ENCODE measurements at regions not wholly inside any gene's neighbourhood (a gene's known extent, or its start where the extent isn't known, plus 50 kb on each side); places are given as distances from the start of the nearest gene placed in this dataset.

DNA sequence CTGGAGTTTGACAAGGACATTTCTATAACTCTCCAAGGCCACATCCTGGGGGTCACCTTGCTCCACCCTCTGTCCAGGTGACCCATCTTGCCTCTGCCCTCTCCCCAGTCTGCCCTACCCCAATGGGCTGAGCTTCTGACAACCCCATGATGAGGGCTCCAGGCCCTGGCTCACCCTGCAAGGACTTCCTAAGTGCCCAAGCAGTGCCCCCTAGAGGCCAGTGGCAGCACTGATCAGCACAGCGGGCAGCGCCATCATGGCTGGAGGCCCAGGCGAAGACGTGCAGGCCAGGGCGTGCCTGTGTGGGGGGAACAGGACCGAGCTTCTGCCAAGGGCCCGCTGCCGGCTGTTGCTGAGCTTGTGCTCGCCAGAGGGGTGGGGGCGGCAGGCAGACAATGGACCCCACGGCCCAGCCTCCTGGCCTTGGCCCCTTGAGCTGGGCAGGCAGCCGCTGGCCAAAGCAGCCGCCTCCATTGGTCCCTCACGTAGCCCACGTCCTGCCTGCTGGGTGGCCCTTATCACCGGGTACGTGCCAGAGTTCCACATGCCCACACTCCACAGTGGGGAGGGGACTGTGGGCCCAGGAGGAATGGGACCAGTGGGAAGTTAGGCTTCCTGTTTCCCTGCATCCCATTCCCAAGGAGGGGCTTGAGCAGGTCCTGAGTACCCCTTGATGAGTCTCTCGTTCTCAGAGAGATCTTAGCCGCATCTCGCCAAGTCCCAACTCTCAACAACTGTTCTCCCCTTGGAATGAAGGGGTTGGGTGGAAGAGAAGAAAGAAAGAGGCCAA is 64.3 kb downstream of the MRPL14 start:
- no peak for DNase-seq

DNA sequence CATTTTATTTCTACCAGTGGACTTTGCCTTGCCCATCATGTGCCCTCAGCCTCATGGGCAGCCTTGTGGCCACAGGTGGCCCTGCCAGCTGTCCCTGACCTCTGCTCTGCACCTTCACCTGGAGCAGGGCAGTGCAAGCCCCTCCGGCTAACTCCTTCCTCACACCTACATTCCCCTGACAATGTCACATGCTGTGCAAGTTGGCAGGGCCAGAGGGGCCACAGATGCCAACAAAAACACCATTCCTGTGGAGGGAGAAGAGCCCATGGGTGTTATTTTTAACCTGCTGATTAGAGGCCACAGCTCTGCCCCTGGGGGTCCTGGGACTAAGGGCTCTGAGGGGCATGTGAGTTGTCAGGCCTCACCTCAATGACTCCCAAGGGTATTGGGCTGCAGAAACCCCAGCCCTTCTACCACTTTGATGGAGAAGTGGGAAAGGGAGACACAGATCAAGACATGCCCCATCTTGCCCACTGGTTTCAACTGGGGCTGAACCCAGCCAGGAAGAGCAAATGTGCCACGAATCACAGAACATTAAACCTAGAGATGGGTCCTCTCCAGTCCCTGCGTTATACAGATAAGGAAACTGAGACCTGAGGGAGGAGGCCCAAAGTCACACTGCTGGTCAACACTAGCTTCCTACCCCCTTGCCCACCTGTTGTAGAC is 65.0 kb downstream of the MRPL14 start:
- no peak for DNase-seq

DNA sequence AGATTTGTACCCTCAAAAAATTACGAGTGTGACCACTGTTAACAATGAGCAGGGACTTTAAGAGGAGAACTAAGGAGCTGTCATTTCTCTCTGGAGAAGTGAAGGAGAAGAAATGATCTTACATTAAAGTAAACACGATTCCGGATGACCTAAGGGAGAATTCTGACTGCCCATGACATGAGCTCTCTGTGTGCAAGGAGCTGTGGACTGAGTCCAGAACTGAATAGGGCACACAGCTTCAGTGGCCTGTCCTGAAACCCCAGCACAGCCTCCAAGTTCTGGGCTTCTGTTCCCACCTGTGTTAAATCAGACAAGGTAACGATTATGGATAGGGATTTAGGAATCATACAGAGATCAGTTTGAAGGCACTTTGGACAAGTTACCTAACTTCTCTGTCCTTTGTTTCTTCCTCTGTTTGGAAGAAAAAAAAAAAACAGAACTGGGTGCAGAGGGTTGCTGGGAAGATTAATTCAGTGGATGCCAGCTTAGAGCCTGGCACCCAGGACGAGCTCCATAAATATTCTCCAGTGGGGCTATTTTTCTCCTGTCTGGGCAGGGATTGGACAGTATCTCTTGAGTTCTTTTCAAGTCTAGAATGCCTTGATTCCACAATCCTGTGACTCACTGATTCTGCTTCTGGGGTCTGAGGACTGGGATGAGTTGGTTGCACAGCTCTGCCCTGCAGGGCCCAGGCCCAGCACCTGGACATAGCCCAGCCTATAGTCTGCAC is 65.7 kb downstream of the MRPL14 start:
- no peak for DNase-seq

DNA sequence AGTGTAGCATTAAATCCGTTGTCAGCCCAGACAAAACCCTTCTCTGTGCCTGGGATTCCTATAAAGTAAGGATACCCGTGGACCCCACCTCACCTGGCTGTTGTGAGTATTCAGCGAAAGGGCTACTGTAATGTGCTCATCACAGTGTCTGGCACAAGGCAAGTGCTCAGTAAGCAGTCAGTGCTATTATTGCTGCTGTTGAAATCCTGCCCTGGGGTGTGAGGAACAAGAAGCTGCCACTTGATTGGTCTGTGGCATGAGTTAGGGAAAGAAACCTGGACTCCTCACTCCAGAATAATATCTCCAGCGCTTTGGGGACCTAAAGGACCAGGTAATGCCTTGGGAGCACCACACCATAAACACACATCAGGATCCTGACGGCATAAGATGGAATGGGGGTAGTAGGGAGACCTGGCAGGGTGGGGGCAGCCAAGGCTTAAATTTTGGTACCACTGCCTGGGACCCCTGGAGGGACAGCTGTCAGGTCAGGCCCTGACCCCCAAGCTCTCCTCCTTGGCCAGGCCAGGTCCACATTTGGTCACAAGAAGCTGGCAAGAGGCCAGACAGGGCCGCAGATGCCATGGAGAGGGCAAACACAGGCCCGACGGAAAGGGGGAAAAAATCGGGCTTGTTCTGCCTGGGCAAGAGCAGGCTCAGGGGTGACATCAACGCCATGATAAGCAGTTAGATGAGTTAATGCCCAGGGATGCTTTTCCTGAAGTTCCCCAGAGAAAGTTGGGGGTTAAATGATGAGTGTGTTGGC is 66.5 kb downstream of the MRPL14 start:
- DNase-seq: no peak

DNA sequence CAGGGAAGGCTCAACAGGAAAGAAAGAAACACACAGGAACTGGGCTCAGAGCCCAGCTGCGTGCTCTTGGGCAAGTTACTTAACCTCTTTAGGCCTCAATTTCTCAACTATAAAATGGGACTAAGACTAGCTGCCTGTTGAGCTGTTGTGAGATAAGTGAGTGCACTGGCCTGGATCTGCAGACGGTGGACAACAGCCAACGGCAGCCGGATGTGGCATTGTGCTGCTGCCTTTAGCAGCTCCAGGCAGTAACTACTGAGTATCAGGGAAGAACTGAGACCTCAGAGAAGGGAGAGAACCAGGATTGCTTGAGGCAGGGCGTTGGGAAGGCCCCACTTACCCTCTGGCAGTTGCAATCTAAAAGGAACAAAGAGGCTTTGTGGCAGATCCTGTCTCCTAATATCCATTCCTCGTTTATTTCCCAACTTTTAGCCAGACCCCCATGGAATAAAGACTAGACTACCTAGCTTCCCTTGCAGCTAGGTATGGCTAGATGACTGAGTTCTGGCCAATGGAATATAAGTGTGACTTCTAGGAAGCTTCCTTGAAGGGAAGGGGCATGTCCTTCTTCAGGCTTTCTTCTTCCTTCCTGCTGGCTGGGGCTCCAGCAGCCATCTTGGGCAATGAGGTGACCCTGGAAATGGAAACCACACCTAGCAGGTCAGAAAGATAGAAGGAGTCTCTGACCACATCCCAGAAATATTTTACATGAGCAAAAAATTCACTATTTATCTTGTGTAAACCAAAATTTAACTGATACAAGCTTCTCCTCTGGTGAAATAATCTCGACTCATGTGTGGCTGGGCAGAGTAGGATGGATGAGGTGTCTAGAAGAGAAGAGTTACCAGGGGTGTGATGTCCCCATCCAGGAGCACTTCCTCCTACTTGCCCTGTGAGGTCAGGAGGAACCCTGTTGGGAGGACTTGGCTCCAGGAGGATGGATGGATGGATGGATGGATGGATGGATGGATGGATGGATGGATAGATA is 67.6 kb downstream of the MRPL14 start:
- DNase-seq: no peak

DNA sequence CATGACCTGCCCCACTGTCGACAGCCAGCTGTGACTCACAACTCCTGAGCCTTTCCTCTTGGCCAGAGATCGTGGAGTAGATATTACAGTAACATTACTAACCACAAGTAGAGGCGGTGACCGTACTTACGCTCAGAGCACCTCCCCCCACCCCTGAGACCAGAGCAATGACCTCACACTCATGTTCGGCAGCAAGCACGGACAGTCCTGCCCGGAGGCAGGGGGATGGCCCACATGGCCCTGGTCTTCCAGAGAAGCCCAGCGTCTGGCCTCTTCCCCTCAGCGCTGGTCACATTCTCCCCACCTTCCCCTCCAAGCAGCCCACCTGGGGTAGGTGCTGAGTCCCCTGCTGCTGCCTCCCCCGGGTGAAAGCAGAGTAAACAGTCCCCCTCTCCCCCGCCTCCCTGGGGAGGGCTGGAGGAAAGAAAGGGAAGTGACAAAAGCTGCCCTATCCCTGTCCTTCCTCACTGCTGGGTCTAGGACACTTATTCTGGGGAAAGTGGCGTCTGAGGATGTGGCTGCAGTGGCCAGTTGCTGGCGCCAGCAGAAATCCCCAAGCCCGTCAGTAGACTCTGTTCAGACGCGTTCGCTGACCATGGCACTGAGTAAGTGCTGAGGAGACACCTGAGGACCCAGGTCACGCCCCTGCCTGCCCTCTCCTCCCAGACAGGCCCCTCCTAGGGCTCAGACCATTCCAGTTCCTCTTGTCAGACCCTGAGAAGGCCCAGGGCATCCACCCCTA is 68.5 kb downstream of the MRPL14 start:
- DNase-seq: no peak

DNA sequence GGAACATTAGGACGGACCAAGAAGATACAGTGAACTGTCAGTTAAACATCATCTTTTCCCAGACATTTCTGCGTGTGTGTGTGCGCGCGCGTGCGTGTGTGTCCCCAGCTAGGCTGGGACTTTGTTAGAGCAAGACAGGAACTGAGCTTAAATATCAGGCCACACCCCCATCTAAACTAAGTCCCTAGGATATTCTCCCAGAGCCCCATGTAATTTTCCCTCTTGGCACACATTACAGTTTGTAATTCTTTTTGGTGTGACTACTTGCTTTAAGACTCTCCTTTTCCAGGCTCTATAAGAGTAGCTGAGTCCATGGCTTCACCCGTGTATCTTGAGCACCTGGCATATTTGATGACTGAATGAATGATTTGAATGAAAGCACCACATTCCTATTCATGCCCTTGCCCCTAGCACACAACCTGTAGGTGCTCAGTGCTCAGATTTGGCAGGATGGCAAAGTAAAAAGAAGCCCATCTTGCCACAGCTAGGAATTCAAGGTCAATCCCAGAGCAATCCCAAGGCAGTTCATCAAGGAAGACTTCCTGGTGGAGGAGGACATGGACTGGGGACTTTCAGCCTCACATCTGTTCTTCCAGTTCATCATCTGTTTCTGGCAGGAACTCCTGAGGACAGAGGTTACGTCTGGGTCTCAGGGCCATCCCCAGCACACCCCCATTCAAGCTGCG is 69.2 kb downstream of the MRPL14 start:
- no peak for DNase-seq

DNA sequence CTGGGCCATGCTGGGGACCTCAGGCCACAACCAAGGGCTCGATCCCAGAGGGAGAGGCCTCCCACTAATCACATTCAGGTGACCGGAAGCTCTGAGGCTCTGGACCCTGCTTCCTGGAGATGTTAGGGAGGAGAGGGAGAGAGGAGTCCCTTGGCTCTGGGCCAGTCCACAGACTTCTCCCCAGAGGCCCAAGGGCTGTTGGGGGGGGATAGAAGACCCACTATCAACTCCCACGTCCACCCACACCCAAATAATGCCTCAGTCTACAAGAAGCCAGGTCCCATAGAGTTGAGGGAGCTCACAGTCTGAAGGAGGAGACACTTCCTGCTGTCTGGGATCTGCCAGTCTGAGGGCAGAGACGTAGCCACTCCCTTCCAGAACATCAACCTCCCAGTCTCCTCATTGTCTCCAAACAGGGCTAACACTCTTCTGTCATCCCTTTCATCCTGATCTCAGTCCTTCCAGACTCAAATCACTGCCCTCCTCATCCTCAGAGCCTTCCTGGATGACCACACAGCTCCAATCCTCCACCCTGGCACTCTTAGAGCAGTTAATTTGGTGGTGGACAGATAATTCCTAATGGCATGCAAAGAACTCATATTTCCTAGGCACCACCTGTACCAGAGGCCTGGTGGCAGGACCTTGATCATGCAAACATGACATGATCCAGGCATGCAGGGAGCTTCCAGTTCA is 69.9 kb downstream of the MRPL14 start:
- DNase-seq: no peak

DNA sequence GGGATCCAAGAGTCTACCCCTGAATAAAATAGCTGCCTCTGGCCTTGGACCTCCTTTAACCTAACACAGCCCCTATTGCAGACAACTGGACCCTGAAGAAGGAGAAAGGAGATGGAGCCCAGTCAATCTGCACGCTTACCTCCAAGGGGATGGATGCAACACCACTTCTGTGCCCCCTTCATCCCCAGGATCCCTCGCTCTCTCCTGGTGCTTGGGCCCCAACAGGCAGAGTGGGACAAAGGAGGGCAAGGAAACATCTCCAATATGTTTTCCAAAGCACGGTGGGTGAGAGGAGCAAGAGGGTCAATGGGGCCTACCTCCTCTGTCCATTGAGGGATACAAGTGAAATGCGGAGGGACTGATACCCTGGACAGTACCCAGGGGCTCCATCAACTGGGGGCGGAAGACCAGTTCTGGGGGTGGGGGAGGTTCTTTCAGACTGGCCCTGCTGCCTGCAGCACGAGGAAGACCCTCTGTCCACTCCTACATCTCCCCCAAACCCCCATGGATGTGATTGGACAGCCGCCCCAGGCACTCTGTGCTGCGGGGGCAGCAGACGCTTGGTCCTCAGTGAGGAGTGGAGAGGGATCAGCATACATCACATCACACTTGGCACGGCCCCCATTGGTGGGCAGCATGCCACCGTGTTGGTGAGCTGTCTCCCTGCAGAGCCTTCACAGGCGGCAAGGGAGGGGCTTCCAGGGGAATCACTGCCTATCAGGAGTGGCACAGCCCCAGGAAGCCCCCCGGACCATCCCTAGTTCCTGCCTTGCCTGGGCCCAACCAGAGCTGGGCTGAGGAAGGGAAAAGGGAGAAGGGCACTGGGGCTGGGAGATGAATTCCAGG is 70.6 kb downstream of the MRPL14 start:
- DNase-seq: no peak

DNA sequence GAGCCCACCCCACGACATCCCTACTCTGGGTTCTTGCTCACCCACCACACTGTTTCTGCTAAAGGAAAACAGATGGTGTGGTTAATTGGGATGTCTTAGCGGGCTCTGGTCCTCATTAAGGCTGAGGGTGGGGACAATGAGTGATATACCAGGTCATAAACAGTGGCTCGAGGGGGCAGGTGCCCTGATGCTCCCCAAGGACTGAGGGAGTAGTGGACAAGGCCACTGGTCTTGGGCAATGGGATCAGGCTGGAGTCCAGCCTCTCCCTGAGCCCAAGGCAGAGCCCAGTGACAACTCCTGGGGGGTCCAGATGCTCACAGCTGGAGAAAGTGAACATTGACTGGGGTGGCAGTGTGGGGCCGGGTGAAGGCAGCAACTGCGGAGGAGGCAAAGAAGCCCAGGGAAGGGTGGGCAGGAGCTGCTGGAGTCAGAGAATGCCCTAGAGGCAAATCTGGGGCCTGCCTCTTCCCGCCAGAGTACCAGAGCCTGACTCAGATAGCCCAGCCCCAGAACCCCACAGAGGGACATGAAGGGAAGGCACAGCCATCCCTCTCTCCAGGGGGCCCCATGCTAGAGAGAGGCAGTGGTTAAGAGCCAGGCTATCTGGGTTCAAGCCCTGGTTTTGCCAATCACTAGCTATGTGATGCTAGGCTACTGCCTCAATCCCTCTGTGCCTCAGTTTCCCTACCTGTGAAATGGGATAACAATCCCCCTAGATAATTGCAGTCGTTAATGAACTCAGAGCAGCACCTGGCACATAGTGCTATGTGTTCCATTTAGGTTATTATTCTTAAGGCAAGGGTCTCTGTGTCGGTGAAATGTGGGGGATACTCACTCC is 72.3 kb downstream of the MRPL14 start:
- no peak for DNase-seq

DNA sequence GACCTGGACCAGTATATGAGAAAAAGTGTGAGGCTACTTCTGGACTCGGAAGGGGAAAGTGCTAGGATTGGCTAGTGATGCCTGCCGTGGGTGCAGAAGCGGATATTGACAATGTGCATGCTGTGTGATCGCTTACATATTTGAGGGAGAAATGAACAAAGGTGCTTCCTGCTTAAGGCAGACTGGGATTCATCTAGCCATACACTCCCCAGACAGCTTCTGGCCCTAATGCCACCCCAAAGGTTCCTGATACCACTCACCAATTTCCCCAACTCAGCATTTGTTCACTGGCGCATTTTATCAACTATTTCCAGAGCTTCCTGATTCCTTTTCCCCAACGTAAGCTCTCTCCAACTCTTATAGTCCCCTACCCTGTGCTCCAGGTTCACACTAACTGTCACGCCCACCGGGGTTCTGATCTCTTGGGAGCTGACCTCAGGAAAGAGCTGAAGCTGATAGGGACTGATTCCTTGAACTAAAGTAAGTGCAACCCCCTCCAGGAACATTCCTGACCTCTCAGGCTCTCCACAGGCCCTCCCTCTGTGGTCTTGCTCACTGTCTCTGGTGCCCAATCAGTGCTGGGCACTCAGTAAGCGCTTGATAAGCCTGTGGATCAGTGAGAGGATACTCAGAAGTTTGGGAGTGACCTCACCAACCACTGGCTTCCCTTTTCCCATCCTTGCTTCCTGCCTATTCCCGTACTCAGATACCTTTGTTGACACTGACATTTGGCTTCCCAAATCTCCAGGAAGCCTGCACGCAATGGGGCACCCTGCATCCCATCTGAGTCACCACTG is 73.3 kb downstream of the MRPL14 start:
- no peak for DNase-seq

DNA sequence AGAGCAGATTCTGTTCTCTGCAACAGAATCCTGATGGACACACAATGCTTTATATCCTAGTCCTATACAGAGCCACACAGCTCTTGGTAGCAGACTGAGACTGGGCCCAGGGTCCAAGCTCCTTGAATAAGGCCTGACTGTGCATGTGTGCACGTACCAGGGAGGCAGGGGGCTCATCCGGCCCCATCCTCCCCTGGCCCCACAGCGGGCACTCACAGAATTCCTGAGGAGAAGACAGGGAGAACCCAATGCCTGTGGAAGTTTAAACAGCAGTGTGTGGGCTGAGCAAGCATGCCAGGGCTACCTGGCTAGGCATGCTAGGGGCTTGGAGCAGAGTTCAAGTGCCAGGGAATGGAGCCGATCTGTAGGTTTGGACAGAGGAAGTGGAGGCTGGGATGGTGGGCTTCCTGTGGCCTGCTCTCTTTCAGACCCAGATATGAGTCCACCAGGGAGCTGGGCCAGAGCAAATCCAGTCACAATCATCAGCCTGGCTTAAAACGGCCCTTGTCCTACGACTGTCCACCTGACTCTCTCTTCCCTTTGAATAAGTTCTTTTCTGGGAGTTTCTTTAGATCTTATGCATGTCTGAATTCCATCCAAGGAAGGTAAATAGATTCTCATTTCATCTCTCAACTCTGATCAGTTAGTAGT is 74.0 kb downstream of the MRPL14 start:
- no peak for DNase-seq

DNA sequence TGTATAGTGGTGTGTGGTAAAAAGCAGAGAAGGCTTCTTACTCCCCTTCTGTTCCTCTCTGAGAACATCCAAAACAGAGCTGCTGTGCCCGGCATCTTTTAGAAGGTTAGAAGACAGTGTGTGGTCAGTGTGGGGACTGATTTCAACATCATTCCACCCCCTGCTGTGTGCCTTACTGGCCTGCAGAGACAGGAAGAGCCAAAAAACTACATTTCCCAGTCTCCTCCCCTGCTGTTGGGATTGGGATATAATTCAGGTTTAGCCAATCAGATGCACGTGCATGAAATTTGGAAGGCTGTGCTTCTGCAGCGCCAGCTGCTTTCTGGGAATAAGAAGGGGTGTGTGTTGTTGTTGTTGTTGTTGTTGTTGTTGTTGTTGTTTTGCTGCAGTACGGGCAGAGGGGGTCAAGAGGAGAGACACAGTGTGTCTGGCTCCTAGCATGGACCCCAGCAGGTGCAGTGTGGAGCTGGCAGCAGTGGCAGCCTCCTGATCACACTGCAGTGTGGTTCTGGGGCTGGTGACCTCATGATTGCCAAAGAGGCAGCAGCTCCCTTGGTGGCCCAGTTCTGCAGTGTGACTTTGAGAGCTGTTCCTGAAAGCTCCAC is 74.7 kb downstream of the MRPL14 start:
- DNase-seq: no peak

DNA sequence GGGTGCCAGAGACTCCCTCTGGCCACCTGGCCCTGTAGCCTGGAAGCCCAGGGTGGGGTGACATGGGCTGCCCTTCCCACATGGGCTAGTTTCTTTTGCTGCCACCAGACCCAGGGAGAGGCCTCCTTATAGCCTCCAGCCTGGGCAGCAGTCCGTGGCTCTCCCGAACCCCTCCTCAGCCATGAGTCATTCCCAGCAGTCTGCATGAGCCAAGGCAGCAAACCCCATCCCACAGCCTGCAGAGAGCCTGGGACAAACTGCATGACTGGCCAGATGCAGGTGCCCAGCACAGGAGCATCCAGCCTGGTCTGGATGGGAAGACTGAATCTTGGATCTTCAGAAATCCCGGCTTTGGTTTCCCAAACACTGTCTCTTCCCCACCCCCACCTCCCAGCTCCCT is 75.7 kb downstream of the MRPL14 start:
- DNase-seq: no peak

DNA sequence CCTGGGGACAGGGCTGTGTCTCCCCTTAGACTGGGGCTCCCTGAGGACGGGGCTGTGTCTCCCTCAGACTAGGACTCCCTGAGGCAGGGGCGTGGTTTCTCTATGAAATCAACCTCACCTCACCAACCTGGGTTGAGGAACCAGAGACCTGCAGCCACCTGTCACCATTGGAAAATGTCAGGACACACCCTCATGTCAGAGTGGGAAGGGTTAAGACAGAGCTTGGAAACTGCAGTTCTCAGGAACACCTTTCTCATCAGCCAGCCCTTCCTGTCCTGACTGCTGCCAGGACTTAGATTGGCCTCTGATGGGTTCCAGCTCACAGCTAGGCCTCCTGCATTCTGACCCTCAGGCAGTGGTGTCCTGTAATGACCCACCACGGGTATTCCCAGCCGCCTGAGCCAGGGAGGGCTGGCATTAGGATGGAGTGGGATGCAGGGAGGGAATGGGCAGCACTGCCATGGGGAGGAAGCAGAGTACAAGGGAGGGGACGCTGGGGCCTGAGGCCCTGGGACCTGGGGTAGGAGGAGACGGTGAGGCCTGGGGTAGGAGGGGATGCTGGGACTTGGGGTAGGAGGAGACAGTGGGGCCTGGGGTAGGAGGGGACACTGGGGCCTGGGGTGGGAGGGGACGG is 76.3 kb downstream of the MRPL14 start:
- DNase-seq: no peak
